Right hindlimb (tissue), 1 donor: ENCODE measurements at regions not wholly inside any gene's neighbourhood (a gene's known extent, or its start where the extent isn't known, plus 50 kb on each side); places are given as distances from the start of the nearest gene placed in this dataset.
"Not testable (repeated sequence)": the region's sequence is repeated elsewhere in the genome, so short reads cannot be mapped to it uniquely, and the experiment has no call there.

ENCODE experiments used
- DNase-seq: peaks from one replicate; pipeline ENCODE4 v3.0.0-alpha.2; 2018

- DNase-seq: not testable (repeated sequence)
These were observed 289.9 kb upstream of the PRSS16 start for GRCh38 chr6:26957399-26958127.

DNA sequence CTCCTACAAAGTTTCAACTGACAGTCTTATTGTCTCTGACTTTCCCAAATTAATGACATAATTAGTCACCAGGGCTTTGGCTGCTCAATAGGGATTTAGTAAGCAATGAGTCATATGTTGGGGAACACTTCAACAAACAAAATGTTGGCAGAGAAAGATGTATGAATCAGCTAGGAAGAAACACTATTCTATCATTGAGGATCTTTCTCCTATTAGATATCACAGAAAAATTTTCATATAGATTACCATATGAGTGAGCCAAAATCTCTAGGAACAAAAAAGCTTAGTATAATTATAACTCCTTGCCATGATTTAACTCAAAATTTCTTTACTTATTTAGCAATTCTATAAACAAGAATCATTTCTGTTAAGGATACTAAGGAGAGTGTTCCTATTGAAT lies 286.3 kb upstream of the PRSS16 start:
- not testable (repeated sequence) for DNase-seq

DNA sequence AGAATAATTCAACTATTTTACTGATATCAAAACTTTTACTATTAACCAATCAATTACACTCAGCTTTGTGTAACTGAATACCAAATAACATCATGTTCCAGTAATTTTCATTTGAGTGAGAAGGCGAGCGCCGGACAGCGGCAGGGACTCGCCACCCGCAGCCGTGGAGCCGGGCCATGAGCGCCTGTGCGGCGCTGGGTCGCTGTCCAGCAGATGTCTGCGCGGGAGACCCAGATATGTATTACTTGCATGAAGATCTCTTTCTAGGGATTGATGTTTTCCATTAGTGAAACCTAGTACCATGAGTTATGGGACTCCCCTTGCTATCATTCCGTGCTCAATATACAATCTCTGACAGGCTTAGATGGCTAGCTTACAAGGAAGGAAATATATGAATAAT lies 245.1 kb upstream of the PRSS16 start:
- DNase-seq: no peak

DNA sequence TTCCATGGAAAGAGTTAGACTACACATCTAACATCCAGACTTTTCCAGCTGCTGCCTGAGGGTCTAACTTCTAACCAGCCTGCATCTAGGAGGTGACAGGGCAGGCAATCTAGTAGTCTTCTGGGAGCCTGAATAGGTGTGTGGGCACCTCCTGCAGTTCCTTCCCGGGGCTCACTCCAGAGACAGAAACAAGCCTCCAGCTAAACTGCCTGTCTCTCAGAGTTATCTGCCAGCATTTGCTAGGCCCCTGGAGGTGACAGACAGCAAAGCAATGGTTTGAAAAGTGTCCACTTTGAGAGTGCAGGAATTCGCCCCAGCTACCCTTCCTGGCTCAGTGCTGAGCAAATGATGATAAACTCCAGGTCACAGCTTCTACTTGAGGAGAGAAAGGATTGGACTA lies 240.5 kb upstream of the PRSS16 start:
- no peak for DNase-seq

GRCh38 chr6:27008613-27009012 lies 238.9 kb upstream of the PRSS16 start:
- not testable (repeated sequence) for DNase-seq

- DNase-seq: not testable (repeated sequence)
These were observed 233.4 kb upstream of the PRSS16 start for GRCh38 chr6:27014053-27014452.

DNA sequence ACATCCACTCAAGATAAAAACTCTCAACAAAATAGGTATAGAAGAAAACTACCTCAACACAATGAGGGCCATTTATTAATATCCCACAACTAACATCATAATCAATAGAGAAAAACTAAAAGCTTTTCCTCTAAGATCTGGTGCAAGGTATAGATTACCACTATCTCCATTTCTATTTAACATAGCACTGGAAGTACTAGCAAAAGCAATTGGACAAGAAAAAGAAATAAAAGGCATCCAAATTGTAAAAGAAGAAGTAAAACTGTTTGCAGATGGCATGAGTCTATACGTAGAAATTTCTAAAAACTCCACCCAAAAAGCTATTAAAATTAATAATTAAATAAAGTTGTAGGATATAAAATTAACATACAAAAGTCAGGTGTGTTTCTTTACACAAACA lies 230.8 kb upstream of the PRSS16 start:
- DNase-seq: no peak

- not testable (repeated sequence) for DNase-seq
These were observed 229.1 kb upstream of the PRSS16 start for GRCh38 chr6:27018401-27018800.

- peak; percentile 88 for DNase-seq
These were observed 227.6 kb upstream of the PRSS16 start for GRCh38 chr6:27019651-27020552.

DNA sequence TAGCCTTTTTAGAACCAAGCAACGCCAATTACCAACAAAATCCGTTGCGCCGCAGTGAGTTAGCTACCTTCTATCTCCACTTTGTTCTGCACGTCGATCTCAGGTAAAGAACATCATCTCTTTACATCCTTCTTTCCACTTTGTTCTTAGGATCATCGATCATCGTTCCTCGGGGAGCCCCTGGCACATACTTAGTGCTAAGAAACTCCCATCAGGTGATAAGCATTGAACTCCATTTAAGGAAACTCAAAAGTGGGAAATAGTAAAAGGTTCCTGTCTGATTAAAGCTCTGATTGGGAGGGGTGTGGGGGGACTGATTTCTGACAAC lies 227.0 kb upstream of the PRSS16 start:
- no peak for DNase-seq

- DNase-seq: no peak
These were observed 223.8 kb upstream of the PRSS16 start for GRCh38 chr6:27023664-27024063.

- no peak for DNase-seq
These were observed 222.2 kb upstream of the PRSS16 start for GRCh38 chr6:27025351-27025750.

DNA sequence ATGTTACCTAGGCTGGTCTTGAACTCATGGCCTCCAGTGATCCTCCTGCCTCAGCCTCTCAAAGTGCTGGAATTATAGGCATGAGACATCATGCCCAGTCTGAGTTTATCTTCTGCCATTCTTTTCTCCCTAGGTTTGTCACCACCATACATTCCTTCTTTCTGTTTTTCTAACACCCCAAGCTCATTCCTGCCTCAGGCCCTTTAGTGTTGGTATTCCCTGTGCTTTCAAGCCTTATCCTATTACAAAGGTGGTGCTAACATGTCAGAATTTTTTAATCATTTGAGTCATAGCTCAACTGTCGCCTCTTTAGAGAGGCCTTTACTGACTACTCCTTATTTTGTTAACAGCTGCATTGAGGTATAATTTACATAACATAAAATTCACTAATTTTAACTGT lies 221.1 kb upstream of the PRSS16 start:
- DNase-seq: no peak

- DNase-seq: no peak
These were observed 216.2 kb upstream of the PRSS16 start for GRCh38 chr6:27031302-27031701.

- DNase-seq: no peak
These were observed 209.0 kb upstream of the PRSS16 start for GRCh38 chr6:27038498-27038897.

DNA sequence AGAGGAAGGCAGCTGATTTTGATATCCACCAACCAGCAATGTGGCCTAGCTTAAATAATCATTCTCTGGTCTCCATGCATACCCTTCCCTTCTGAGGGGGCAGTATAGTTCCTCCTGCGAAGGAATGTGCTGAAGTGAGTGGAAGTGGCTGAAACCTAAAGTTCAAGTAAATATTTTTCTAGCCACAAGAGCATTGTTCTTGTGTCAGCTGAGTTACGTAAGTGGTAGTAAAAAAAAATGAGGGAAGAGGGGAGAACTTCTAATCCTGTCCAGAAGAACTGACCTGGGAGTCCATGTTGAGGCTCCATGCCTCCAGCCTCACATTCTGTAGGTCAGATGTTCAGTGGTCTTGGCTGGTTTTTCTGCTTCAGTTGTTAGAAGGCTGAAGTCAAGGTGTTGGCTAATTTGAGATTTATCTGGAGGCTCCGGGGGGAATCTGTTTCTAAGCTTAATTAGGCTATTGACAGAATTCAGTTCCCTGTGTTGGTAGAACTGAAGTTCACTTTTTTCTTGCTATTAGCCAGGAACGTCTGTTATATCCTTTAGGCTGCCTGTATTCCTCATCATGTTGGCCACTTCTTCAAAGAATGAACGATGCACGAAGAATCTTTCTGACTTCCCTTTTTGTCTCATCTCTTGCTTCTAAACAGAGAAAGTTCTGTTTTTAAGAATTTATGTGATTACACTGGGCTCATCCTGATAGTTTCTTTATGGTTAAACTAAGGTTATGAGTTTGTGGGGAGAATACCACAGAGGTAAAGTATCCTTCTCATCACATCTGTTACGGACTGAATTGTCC lies 207.1 kb upstream of the PRSS16 start:
- no peak for DNase-seq

DNA sequence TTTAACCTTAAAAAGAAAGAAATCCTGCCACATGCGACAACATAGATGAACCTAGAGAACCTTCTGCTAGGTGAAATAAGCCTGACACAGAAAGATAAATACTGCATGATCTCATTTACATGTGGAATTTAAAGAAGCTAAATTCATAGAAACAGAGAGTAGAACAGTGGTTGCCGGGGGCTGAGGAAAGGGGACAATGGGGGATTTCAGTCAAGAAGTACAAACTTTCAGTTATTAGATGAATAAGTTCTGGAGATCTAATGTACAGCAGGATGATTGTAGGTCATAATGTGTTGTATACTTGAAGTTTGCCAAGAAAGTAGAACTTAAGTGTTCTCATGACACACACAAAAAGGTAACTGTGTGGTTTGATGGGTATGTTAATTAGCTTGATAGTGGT lies 204.3 kb upstream of the PRSS16 start:
- no peak for DNase-seq

DNA sequence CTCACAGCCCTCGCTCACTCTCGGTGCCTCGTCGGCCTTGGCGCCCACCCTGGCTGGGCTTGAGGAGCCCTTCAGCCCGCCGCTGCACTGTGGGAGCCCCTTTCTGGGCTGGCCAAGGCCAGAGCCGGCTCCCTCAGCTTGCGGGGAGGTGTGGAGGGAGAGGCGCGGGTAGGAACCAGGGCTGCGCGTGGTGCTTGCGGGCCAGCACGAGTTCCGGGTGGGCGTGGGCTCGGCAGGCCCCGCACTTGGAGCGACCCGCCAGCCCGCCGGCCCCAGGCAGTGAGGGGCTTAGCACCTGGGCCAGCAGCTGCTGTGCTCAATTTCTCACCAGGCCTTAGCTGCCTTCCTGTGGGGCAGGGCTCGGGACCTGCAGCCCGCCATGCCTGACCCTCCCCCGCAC lies 202.4 kb upstream of the PRSS16 start:
- not testable (repeated sequence) for DNase-seq

DNA sequence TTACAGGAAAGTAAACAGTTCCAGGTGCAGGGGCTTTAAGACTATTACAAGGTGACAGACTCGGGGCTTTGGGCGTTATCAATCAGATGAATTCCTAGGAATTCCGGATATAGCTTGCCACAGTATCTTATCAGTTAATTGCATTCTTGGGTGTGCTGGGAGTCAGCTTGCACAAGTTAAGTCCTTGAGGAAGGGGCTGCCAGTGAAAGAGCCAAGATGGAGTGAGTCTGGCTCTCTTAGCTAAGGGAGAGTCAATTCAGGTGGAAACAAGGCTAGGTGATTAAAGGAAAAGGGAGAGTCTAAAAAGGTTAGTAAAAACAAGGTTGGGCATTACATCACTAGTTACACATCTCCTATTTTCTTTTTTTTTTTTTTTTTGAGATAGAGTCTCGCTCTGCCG lies 199.8 kb upstream of the PRSS16 start:
- not testable (repeated sequence) for DNase-seq

DNA sequence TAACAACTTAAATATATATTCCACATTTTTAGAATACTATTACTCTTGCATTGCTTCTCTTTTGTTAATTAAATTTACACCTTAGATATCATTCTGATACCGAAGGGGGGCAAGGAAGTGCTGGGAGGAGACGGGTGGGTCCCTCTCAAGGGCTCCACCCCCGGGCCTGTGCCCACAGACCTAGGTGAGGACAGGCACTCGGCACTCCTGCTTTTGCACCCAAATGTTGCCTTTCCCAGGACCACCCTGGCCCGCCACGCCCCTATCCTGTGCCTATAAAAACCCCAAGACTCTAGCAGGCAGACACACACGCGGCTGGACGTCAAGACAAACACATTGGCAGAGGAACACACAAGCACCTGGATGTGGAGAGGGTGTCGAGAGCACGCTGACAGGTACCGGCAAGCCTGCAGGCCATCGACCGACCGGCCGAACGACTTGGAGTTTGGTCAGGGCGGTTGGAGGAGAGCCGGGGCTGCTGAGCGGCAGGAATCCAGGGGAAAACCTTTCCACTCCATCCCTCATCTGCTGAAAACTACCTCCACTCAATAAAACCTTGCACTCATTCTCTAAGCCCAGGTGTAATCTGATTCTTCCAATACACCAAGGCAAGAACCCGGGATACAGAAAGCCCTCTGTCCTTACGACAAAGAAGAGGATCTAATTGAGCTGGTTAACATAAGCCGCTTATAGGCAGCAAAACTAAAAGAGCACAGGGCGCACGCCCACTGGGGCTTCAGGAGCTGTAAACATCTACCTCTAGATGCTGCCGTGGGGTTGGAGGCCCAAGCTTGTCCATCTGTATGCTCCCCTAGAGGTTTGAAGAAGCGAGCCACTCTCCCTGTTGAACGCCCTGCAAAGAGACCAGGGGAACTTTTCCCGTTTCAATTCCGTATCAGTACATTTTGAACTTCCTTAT lies 197.4 kb upstream of the PRSS16 start:
- no peak for DNase-seq

GRCh38 chr6:27052082-27052730 lies 195.3 kb upstream of the PRSS16 start:
- not testable (repeated sequence) for DNase-seq

DNA sequence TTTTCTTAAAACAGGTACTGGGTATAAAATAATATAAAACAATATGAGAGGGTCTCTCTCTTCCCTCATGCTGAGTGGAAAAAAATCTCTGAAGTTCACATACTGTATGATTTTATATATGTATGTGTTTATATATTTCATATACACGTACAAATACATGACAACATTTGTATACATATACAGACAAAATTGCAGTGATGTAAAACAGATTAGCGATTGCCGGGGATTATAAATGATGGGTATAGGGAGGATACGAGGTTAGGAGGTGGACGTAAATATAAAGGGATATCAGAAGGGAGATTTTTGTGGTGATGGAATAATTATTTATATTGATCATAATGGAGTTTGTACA lies 194.8 kb upstream of the PRSS16 start:
- no peak for DNase-seq
